ENCODE measurements at regions not wholly inside any gene's neighbourhood (a gene's known extent, or its start where the extent isn't known, plus 50 kb on each side); places are given as distances from the start of the nearest gene placed in this dataset.
"Not testable (repeated sequence)": the region's sequence is repeated elsewhere in the genome, so short reads cannot be mapped to it uniquely, and the experiment has no call there.

- Histone ChIP-seq H3K9ac (ENCODE audit: low read depth, low read length, poor library complexity) (no peak overlapping the region), H2BK120ac (ENCODE audit: low read depth, low read length) (no peak overlapping the region), H3K9me3 (replicated peaks in 1 of 2; ENCODE audit: control insufficient read depth in 2 of 2, insufficient read depth in 1 of 2, low read depth in 1 of 2, low read length in 2 of 2) (peaks cover 0 to 2% of the 10 kb centered on the region in 2 donors), H2AK5ac (ENCODE audit: low read depth, low read length) (no peak overlapping the region), H3K4ac (ENCODE audit: low read length) (no peak overlapping the region), H3K18ac (ENCODE audit: low read length) (no peak overlapping the region), H3K14ac (ENCODE audit: low read length) (no peak overlapping the region), H3K4me2 (ENCODE audit: insufficient read depth, low read length, poor library complexity, severe bottlenecking) (no peak overlapping the region), H2AFZ (ENCODE audit: low read length) (no peak overlapping the region), H3K4me3 (ENCODE audit: low read length in 2 of 2) (no peak overlapping the region), H3K79me1 (ENCODE audit: low read depth, low read length) (no peaks in the 10 kb centered on the region), H4K8ac (ENCODE audit: low read depth, low read length) (no peak overlapping the region), H2BK12ac (ENCODE audit: low read length) (no peak overlapping the region), H3K36me3 (replicated peaks in 1 of 2; ENCODE audit: control insufficient read depth in 2 of 2, insufficient read depth in 2 of 2, low read length in 2 of 2) (no peaks in the 10 kb centered on the region), H2BK5ac (ENCODE audit: low read length) (no peak overlapping the region), H4K91ac (ENCODE audit: low read depth, low read length, poor library complexity) (no peak overlapping the region), H3K4me1 (ENCODE audit: control insufficient read depth in 2 of 2, insufficient read depth in 1 of 2, low read depth in 1 of 2, low read length in 2 of 2) (peaks cover 0 to 2% of the 10 kb centered on the region in 2 donors), H3K27me3 (ENCODE audit: control insufficient read depth in 3 of 3, insufficient read depth in 3 of 3, low read depth in 1 of 3, low read length in 3 of 3) (no peaks in the 10 kb centered on the region), H2BK15ac (ENCODE audit: low read length) (no peak overlapping the region), H3K27ac (replicated peaks; ENCODE audit: low read length) (no peak overlapping the region), H3K23ac (ENCODE audit: low read depth, low read length, poor library complexity) (no peak overlapping the region)
- WGBS, 2 donors (ENCODE audit: extremely low coverage in 2 of 2, insufficient read length in 2 of 2, insufficient replicate concordance in 1 of 2) = no CpG with 5 or more reads among the region's 1 CpG
- no peak for DNase-seq (ENCODE audit: low spot score)
These were observed 593.8 kb upstream of the ANKRD30A start for GRCh38 chr10:36531621-36532020.

- no peaks in the 10 kb centered on the region for H3K9me3 ChIP-seq (replicated peaks in 1 of 2; ENCODE audit: control insufficient read depth in 2 of 2, insufficient read depth in 1 of 2, low read depth in 1 of 2, low read length in 2 of 2)
- no peaks in the 10 kb centered on the region for H3K27me3 ChIP-seq (ENCODE audit: control insufficient read depth in 3 of 3, insufficient read depth in 3 of 3, low read depth in 1 of 3, low read length in 3 of 3)
- no peak overlapping the region for H2AFZ ChIP-seq (ENCODE audit: low read length)
- DNase-seq (ENCODE audit: low spot score) = no peak
- H2AK5ac ChIP-seq (ENCODE audit: low read depth, low read length) = no peak overlapping the region
- H3K18ac ChIP-seq (ENCODE audit: low read length) = no peak overlapping the region
- H4K91ac ChIP-seq (ENCODE audit: low read depth, low read length, poor library complexity) = no peak overlapping the region
- no peaks in the 10 kb centered on the region for H3K79me1 ChIP-seq (ENCODE audit: low read depth, low read length)
- no peak overlapping the region for H3K23ac ChIP-seq (ENCODE audit: low read depth, low read length, poor library complexity)
- no peak overlapping the region for H2BK120ac ChIP-seq (ENCODE audit: low read depth, low read length)
- H4K8ac ChIP-seq (ENCODE audit: low read depth, low read length) = no peak overlapping the region
- no peaks in the 10 kb centered on the region for H3K36me3 ChIP-seq (replicated peaks in 1 of 2; ENCODE audit: control insufficient read depth in 2 of 2, insufficient read depth in 2 of 2, low read length in 2 of 2)
- no peak overlapping the region for H2BK15ac ChIP-seq (ENCODE audit: low read length)
- no peak overlapping the region for H3K9ac ChIP-seq (ENCODE audit: low read depth, low read length, poor library complexity)
- no peak overlapping the region for H3K4me2 ChIP-seq (ENCODE audit: insufficient read depth, low read length, poor library complexity, severe bottlenecking)
- H3K4me3 ChIP-seq (ENCODE audit: low read length in 2 of 2) = no peak overlapping the region
- no peaks in the 10 kb centered on the region for H3K4me1 ChIP-seq (ENCODE audit: control insufficient read depth in 2 of 2, insufficient read depth in 1 of 2, low read depth in 1 of 2, low read length in 2 of 2)
- H2BK5ac ChIP-seq (ENCODE audit: low read length) = no peak overlapping the region
- no peak overlapping the region for H3K4ac ChIP-seq (ENCODE audit: low read length)
- H3K14ac ChIP-seq (ENCODE audit: low read length) = no peak overlapping the region
- H2BK12ac ChIP-seq (ENCODE audit: low read length) = no peak overlapping the region
- H3K27ac ChIP-seq (replicated peaks; ENCODE audit: low read length) = no peak overlapping the region
These were observed 599.4 kb upstream of the ANKRD30A start for GRCh38 chr10:36526033-36526432.

GRCh38 chr10:36524126-36524525 is 601.3 kb upstream of the ANKRD30A start:
- H3K36me3 ChIP-seq (replicated peaks in 1 of 2; ENCODE audit: control insufficient read depth in 2 of 2, insufficient read depth in 2 of 2, low read length in 2 of 2); H3K23ac ChIP-seq (ENCODE audit: low read depth, low read length, poor library complexity); H3K14ac ChIP-seq (ENCODE audit: low read length); H2AFZ ChIP-seq (ENCODE audit: low read length); H3K18ac ChIP-seq (ENCODE audit: low read length); H2AK5ac ChIP-seq (ENCODE audit: low read depth, low read length); H4K8ac ChIP-seq (ENCODE audit: low read depth, low read length); H3K9me3 ChIP-seq (replicated peaks in 1 of 2; ENCODE audit: control insufficient read depth in 2 of 2, insufficient read depth in 1 of 2, low read depth in 1 of 2, low read length in 2 of 2); H2BK5ac ChIP-seq (ENCODE audit: low read length); H3K27ac ChIP-seq (replicated peaks; ENCODE audit: low read length); H3K4me1 ChIP-seq (ENCODE audit: control insufficient read depth in 2 of 2, insufficient read depth in 1 of 2, low read depth in 1 of 2, low read length in 2 of 2); H2BK120ac ChIP-seq (ENCODE audit: low read depth, low read length); H3K4ac ChIP-seq (ENCODE audit: low read length); DNase-seq (ENCODE audit: low spot score); H3K4me2 ChIP-seq (ENCODE audit: insufficient read depth, low read length, poor library complexity, severe bottlenecking); H3K79me1 ChIP-seq (ENCODE audit: low read depth, low read length); H3K9ac ChIP-seq (ENCODE audit: low read depth, low read length, poor library complexity); H2BK12ac ChIP-seq (ENCODE audit: low read length); H3K27me3 ChIP-seq (ENCODE audit: control insufficient read depth in 3 of 3, insufficient read depth in 3 of 3, low read depth in 1 of 3, low read length in 3 of 3); H3K4me3 ChIP-seq (ENCODE audit: low read length in 2 of 2); H4K91ac ChIP-seq (ENCODE audit: low read depth, low read length, poor library complexity); H2BK15ac ChIP-seq (ENCODE audit: low read length): not testable (repeated sequence)
- no CpG with 5 or more reads among the region's 21 CpGs for WGBS, 2 donors (ENCODE audit: extremely low coverage in 2 of 2, insufficient read length in 2 of 2, insufficient replicate concordance in 1 of 2)

- no CpG with 5 or more reads among the region's 1 CpG for WGBS, 2 donors (ENCODE audit: extremely low coverage in 2 of 2, insufficient read length in 2 of 2, insufficient replicate concordance in 1 of 2)
- no peak for DNase-seq (ENCODE audit: low spot score)
- H2BK120ac ChIP-seq (ENCODE audit: low read depth, low read length) = no peak overlapping the region
These were observed 605.5 kb upstream of the ANKRD30A start for GRCh38 chr10:36519909-36520308.

More at GRCh38 chr10:36519909-36520308, 605.5 kb upstream of the ANKRD30A start:
- no peak overlapping the region for H2BK5ac ChIP-seq (ENCODE audit: low read length)
- no peaks in the 10 kb centered on the region for H3K36me3 ChIP-seq (replicated peaks in 1 of 2; ENCODE audit: control insufficient read depth in 2 of 2, insufficient read depth in 2 of 2, low read length in 2 of 2)
- no peak overlapping the region for H4K8ac ChIP-seq (ENCODE audit: low read depth, low read length)
- H3K14ac ChIP-seq (ENCODE audit: low read length) = no peak overlapping the region
- no peak overlapping the region for H3K9ac ChIP-seq (ENCODE audit: low read depth, low read length, poor library complexity)
- H3K18ac ChIP-seq (ENCODE audit: low read length) = no peak overlapping the region
- H3K4me3 ChIP-seq (ENCODE audit: low read length in 2 of 2) = no peak overlapping the region
- H3K4ac ChIP-seq (ENCODE audit: low read length) = no peak overlapping the region
- H3K4me1 ChIP-seq (ENCODE audit: control insufficient read depth in 2 of 2, insufficient read depth in 1 of 2, low read depth in 1 of 2, low read length in 2 of 2) = no peaks in the 10 kb centered on the region
- H3K79me1 ChIP-seq (ENCODE audit: low read depth, low read length) = no peaks in the 10 kb centered on the region
- no peak overlapping the region for H3K4me2 ChIP-seq (ENCODE audit: insufficient read depth, low read length, poor library complexity, severe bottlenecking)
- H2BK12ac ChIP-seq (ENCODE audit: low read length) = no peak overlapping the region
- H3K23ac ChIP-seq (ENCODE audit: low read depth, low read length, poor library complexity) = no peak overlapping the region
- no peaks in the 10 kb centered on the region for H3K9me3 ChIP-seq (replicated peaks in 1 of 2; ENCODE audit: control insufficient read depth in 2 of 2, insufficient read depth in 1 of 2, low read depth in 1 of 2, low read length in 2 of 2)
- no peak overlapping the region for H2AK5ac ChIP-seq (ENCODE audit: low read depth, low read length)
- no peak overlapping the region for H3K27ac ChIP-seq (replicated peaks; ENCODE audit: low read length)
- no peaks in the 10 kb centered on the region for H3K27me3 ChIP-seq (ENCODE audit: control insufficient read depth in 3 of 3, insufficient read depth in 3 of 3, low read depth in 1 of 3, low read length in 3 of 3)
- no peak overlapping the region for H2BK15ac ChIP-seq (ENCODE audit: low read length)
- no peak overlapping the region for H4K91ac ChIP-seq (ENCODE audit: low read depth, low read length, poor library complexity)
- no peak overlapping the region for H2AFZ ChIP-seq (ENCODE audit: low read length)

Measured in neuronal stem cell (in vitro differentiated cells).